GM21786 (cell line): ENCODE measurements at regions not wholly inside any gene's neighbourhood (a gene's known extent, or its start where the extent isn't known, plus 50 kb on each side); places are given as distances from the start of the nearest gene placed in this dataset.
A peak's percentile ranks its signal among the peaks of the same experiment; 100 is the strongest.

ENCODE experiments used
- ATAC-seq: cut with Tn5 transposase; IDR thresholded peaks from one replicate; pipeline ENCODE4 v1.9.1; 2021; ENCODE audit not compliant: unreplicated experiment

GRCh38 chr6:115728171-115728570 lies 332.5 kb downstream of the FRK start:
- ATAC-seq = no peak

- ATAC-seq = no peak
Measured at GRCh38 chr6:115721564-115721963, 339.1 kb downstream of the FRK start.

- ATAC-seq = no peak
Measured at GRCh38 chr6:115720900-115721299, 339.8 kb downstream of the FRK start.

GRCh38 chr6:115717472-115717871 lies 343.2 kb downstream of the FRK start:
- peak; percentile 42 for ATAC-seq

GRCh38 chr6:115717062-115717461 lies 343.6 kb downstream of the FRK start:
- peak; percentile 98 for ATAC-seq

- no peak for ATAC-seq
Measured at GRCh38 chr6:115712291-115712961, 348.3 kb downstream of the FRK start.

GRCh38 chr6:115708850-115709249 lies 351.8 kb downstream of the FRK start:
- no peak for ATAC-seq

GRCh38 chr6:115706981-115707380 lies 353.7 kb downstream of the FRK start:
- ATAC-seq = no peak

- no peak for ATAC-seq
Measured at GRCh38 chr6:115706324-115706723, 354.4 kb downstream of the FRK start.

- ATAC-seq = no peak
Measured at GRCh38 chr6:115704028-115704427, 356.7 kb downstream of the FRK start.

- ATAC-seq = no peak
Measured at GRCh38 chr6:115691433-115691832, 369.3 kb downstream of the FRK start.

- ATAC-seq = no peak
Measured at GRCh38 chr6:115690854-115691253, 369.8 kb downstream of the FRK start.

GRCh38 chr6:115681978-115682775 lies 378.5 kb downstream of the FRK start:
- ATAC-seq = no peak

GRCh38 chr6:115680621-115681020 lies 380.1 kb downstream of the FRK start:
- ATAC-seq = no peak

GRCh38 chr6:115677198-115677597 lies 383.5 kb downstream of the FRK start:
- no peak for ATAC-seq

GRCh38 chr6:115675443-115675842 lies 385.2 kb downstream of the FRK start:
- no peak for ATAC-seq

GRCh38 chr6:115668781-115669180 lies 391.9 kb downstream of the FRK start:
- no peak for ATAC-seq

GRCh38 chr6:115668211-115668610 lies 392.5 kb downstream of the FRK start:
- no peak for ATAC-seq

GRCh38 chr6:115667478-115668026 lies 393.1 kb downstream of the FRK start:
- no peak for ATAC-seq

GRCh38 chr6:115666997-115667396 lies 393.7 kb downstream of the FRK start:
- ATAC-seq = no peak

GRCh38 chr6:115665310-115665709 lies 395.4 kb downstream of the FRK start:
- ATAC-seq = no peak

- ATAC-seq = no peak
Measured at GRCh38 chr6:115663681-115664080, 397.0 kb downstream of the FRK start.
